KMS-11 (cell line): ENCODE measurements at regions not wholly inside any gene's neighbourhood (a gene's known extent, or its start where the extent isn't known, plus 50 kb on each side); places are given as distances from the start of the nearest gene placed in this dataset.

Source experiments
- H2AFZ ChIP-seq: fragments of 200-600 bp; sonication (generic); 2 replicates; pipeline ENCODE4 v1.6.1; 2016; ENCODE audit warnings: antibody characterized with exemption, mixed run types, low read depth
- H3K27ac ChIP-seq: fragments of 200-600 bp; sonication (generic); 2 replicates; pipeline ENCODE4 v1.6.1; 2016; ENCODE audit warnings: mild to moderate bottlenecking, mixed run types
- H3K27me3 ChIP-seq: fragments of 200-600 bp; sonication (generic); 2 replicates; pipeline ENCODE4 v1.6.1; 2017; ENCODE audit warnings: mild to moderate bottlenecking, low read depth, mixed run types, moderate library complexity; ENCODE audit not compliant: insufficient read depth
- H3K36me3 ChIP-seq: fragments of 200-600 bp; sonication (generic); 2 replicates; pipeline ENCODE4 v1.6.1; 2017; ENCODE audit warnings: mild to moderate bottlenecking, mixed run types; ENCODE audit not compliant: insufficient read depth
- H3K4me1 ChIP-seq: fragments of 200-600 bp; sonication (generic); 2 replicates; pipeline ENCODE4 v1.6.1; 2016; ENCODE audit warnings: mild to moderate bottlenecking, low read depth, mixed run types; ENCODE audit not compliant: poor library complexity, severe bottlenecking
- H3K4me2 ChIP-seq: fragments of 200-600 bp; sonication (generic); 2 replicates; pipeline ENCODE4 v1.7.0; 2016; ENCODE audit warnings: mild to moderate bottlenecking, mixed run types
- H3K4me3 ChIP-seq: fragments of 200-600 bp; sonication (generic); IDR thresholded peaks from 2 replicates; pipeline ENCODE4 v1.6.1; 2017; ENCODE audit warnings: low read depth, low read length, mixed read lengths; ENCODE audit not compliant: insufficient read depth
- H3K79me2 ChIP-seq: fragments of 200-600 bp; sonication (generic); 2 replicates; pipeline ENCODE4 v1.6.1; 2016; ENCODE audit warnings: low read depth, mixed run types; ENCODE audit not compliant: insufficient read depth
- H3K9ac ChIP-seq: fragments of 200-600 bp; sonication (generic); 2 replicates; pipeline ENCODE4 v1.6.1; 2016; ENCODE audit warnings: mild to moderate bottlenecking, mixed run types
- H4K20me1 ChIP-seq: fragments of 200-600 bp; sonication (generic); 2 replicates; pipeline ENCODE4 v1.6.1; 2016; ENCODE audit warnings: mild to moderate bottlenecking, mixed run types; ENCODE audit not compliant: insufficient read depth
- TF ChIP-seq, protein P1 (sequence below): fragments of 200-600 bp; sonication (generic); conservative IDR thresholded peaks from 2 replicates; pipeline ENCODE4 v1.6.1; 2017; ENCODE audit warnings: low read depth, mild to moderate bottlenecking, antibody characterized with exemption, low read length, moderate library complexity, mixed read lengths

DNA sequence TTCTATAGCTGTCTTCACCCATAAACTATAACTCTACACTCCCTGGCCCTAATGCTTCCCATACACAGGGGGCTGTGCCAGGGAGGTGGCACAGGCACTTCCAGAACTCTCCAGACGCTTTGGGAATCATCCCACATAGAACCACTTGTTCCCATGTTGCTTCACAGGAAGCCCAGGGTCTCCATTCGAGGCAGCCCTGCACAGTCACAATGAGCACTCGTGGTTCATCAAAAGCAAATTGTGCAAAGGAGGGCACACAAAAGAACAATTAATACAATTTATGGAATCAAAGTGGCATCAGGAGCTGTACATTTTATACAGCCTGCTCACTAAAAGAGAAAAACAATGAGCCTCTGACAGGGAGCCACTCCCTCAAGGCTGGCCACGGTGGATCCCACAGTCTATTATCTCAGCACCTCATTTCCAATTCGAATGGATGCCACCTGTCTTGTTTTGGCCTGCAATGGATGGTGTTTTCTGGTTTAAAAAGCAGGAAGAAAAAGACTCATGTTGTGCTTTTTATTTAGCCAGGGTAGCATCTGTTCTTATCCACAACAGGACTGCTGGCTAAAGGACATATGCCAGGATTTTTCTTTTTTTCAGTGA, 354.8 kb downstream of the ENC1 start:
- Histone ChIP-seq H3K36me3 (no peaks in the 10 kb centered on the region), H3K4me2 (0 out of 2 replicates have a peak overlapping the region, but pooled peaks have one; percentile 4), H4K20me1 (no peaks in the 10 kb centered on the region), H3K4me3 (no peak overlapping the region), H3K27ac (no peak overlapping the region), H2AFZ (no peak overlapping the region), H3K27me3 (no peaks in the 10 kb centered on the region), H3K79me2 (no peaks in the 10 kb centered on the region), H3K4me1 (peaks cover 79% of the 10 kb centered on the region), H3K9ac (no peak overlapping the region)
- TF ChIP-seq, protein P1, sequence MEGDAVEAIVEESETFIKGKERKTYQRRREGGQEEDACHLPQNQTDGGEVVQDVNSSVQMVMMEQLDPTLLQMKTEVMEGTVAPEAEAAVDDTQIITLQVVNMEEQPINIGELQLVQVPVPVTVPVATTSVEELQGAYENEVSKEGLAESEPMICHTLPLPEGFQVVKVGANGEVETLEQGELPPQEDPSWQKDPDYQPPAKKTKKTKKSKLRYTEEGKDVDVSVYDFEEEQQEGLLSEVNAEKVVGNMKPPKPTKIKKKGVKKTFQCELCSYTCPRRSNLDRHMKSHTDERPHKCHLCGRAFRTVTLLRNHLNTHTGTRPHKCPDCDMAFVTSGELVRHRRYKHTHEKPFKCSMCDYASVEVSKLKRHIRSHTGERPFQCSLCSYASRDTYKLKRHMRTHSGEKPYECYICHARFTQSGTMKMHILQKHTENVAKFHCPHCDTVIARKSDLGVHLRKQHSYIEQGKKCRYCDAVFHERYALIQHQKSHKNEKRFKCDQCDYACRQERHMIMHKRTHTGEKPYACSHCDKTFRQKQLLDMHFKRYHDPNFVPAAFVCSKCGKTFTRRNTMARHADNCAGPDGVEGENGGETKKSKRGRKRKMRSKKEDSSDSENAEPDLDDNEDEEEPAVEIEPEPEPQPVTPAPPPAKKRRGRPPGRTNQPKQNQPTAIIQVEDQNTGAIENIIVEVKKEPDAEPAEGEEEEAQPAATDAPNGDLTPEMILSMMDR, result no peak

DNA sequence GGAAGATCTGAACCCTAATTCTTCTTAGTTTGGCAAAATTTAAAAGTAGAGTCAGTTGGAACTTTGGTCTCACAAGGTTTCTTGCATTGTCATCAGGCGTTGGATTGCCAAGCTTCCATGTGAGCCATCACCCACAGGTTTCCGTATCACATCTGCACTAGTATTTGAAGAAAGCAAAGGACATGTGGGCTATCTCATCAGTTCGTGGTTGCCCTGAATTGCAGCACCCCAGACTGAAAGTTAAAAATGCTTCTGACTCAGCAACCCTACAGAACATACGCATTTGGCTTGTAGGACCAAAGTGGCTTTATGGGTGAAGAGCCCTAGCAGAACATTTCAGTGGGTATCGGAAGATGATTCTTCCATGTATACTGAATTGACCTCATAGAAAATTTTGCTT, 358.0 kb downstream of the ENC1 start:
- Histone ChIP-seq H3K9ac (peak overlapping the region; percentile 48; the same call in 1 of the 2 replicates), H3K4me2 (peak overlapping the region; percentile 96), H3K4me3 (no peak overlapping the region), H3K79me2 (no peaks in the 10 kb centered on the region), H4K20me1 (no peaks in the 10 kb centered on the region), H3K27ac (peak overlapping the region; percentile 91), H3K36me3 (no peaks in the 10 kb centered on the region), H3K4me1 (peaks cover 93% of the 10 kb centered on the region), H2AFZ (peak overlapping the region; percentile 29; the same call in 1 of the 2 replicates), H3K27me3 (no peaks in the 10 kb centered on the region)
- TF ChIP-seq, protein P1, result no peak

DNA sequence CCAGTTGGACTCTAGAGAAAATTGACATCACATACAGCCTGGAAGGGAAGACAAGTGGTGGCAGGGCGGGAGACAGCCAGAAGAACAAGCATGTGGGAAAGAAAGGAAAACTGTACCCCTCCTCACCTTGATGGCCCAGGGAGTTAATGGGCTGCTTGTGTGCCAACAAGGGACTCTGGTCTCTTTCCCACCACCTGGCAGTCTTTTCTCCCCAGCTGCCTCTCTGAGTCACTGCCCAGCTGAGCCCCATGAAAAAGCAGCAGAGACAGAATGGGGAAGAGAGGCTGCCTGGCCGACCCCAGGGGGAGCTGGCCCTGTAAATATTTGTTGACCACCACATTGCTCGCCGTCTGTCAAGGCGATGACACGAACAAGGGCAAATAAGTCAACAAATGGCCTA, 359.4 kb downstream of the ENC1 start:
- no peak overlapping the region; the same call in 1 of the 2 replicates for H3K9ac ChIP-seq
- H3K4me3 ChIP-seq, result no peak overlapping the region
- H3K4me2 ChIP-seq, result peak overlapping the region; percentile 96
- no peaks in the 10 kb centered on the region for H4K20me1 ChIP-seq
- peaks cover 79% of the 10 kb centered on the region for H3K4me1 ChIP-seq
- peak overlapping the region; percentile 91; the same call in 1 of the 2 replicates for H3K27ac ChIP-seq
- no peaks in the 10 kb centered on the region for H3K27me3 ChIP-seq
- no peaks in the 10 kb centered on the region for H3K79me2 ChIP-seq
- no peaks in the 10 kb centered on the region for H3K36me3 ChIP-seq
- TF ChIP-seq, protein P1, result no peak
- no peak overlapping the region for H2AFZ ChIP-seq

DNA sequence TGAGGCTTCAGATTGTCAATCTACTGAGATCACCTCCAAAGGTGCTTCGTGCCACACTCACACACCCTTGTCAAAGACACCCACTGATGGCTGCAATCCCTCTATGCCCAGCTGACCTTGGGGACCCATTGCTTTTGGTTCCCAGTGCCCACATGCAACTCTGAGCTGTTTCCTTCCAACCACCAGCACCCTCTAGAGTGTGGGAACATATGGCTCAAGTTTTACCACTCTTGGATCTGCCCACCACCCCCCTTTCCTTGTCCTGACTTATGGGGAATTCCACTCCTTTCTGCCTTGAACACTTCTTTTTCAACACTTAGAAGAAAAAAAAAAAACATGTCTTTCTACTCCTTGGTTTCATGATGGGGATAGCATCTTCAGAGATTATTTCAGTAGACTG, 360.2 kb downstream of the ENC1 start:
- H3K4me3 ChIP-seq, result no peak overlapping the region
- no peaks in the 10 kb centered on the region for H3K36me3 ChIP-seq
- H3K79me2 ChIP-seq, result no peaks in the 10 kb centered on the region
- no peaks in the 10 kb centered on the region for H4K20me1 ChIP-seq
- peaks cover 71% of the 10 kb centered on the region for H3K4me1 ChIP-seq
- H3K4me2 ChIP-seq, result peak overlapping the region; percentile 96; the same call in 1 of the 2 replicates
- H3K27ac ChIP-seq, result no peak overlapping the region
- H3K9ac ChIP-seq, result no peak overlapping the region
- TF ChIP-seq, protein P1, result no peak
- H2AFZ ChIP-seq, result no peak overlapping the region
- no peaks in the 10 kb centered on the region for H3K27me3 ChIP-seq
